Activated T-helper 1 cell treated with anti-CD3 and anti-CD28 coated beads, Interleukin-12 subunit alpha, Interleukin-12 subunit beta, Interleukin-2, Interleukin-4 antibody, amounts not matched to agents 30 ng/mL and 10 ng/mL and 1 ng/mL, durations not matched to agents 14 hours and 24 hours and 36 hours (primary cell): ENCODE measurements at regions not wholly inside any gene's neighbourhood (a gene's known extent, or its start where the extent isn't known, plus 50 kb on each side); places are given as distances from the start of the nearest gene placed in this dataset.
A peak's percentile ranks its signal among the peaks of the same experiment; 100 is the strongest.

Source experiments
- DNase-seq: peaks from one replicate; pipeline ENCODE4 v3.0.0; 2021; ENCODE audit warnings: low spot score
- H3K27ac Mint-ChIP-seq: one replicate; pipeline ENCODE4 v1.8.0; 2021; ENCODE audit warnings: mild to moderate bottlenecking, mixed read lengths
- H3K27me3 Mint-ChIP-seq: one replicate; pipeline ENCODE4 v1.8.0; 2022; ENCODE audit warnings: mild to moderate bottlenecking, moderate library complexity, mixed read lengths; ENCODE audit not compliant: insufficient read depth
- H3K36me3 Mint-ChIP-seq: one replicate; pipeline ENCODE4 v1.8.0; 2021; ENCODE audit warnings: low read depth, mixed read lengths
- H3K4me1 Mint-ChIP-seq: one replicate; pipeline ENCODE4 v1.8.0; 2021; ENCODE audit warnings: low read depth, mixed read lengths
- H3K4me3 Mint-ChIP-seq: one replicate; pipeline ENCODE4 v1.8.0; 2021; ENCODE audit warnings: mild to moderate bottlenecking, moderate library complexity, mixed read lengths
- H3K9me3 Mint-ChIP-seq: one replicate; pipeline ENCODE4 v1.8.0; 2021; ENCODE audit warnings: mixed read lengths
- intact Hi-C: fragments of 100-400 bp; cut with micrococcal nuclease; formaldehyde crosslinking; loops from one replicate; pipeline ENCODE4 v1.15.1; 2024

DNA sequence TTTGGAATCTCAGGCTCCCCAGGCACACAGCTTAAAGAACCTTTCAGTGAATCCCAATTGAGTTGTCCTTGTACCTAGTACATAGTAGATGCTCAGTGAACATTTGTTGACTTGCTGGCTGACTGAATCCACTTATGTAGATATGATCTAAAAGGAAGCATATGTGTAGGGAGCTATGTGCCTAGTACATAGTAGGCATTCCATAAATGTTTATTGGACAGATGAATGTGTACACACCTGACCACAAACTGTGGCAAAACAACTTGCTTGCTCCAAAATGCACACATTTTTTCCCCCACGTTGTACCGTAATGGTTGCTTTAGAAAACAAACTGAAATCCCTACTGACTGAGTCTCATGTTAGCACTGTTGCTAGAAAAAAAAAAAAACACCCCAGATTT lies 80.2 kb upstream of the IL12B start:
- Mint-ChIP-seq H3K4me3 (no peak overlapping the region), H3K27me3 (peaks cover 21% of the 10 kb centered on the region), H3K36me3 (peaks cover 9% of the 10 kb centered on the region), H3K27ac (no peak overlapping the region), H3K4me1 (peaks cover 64% of the 10 kb centered on the region), H3K9me3 (peaks cover 12% of the 10 kb centered on the region)
- intact Hi-C loops: loop anchor here (1.0 to 5.0 kb wide), 5 partner anchors 230 to 707 kb away; partner anchors contain the start of gene PWWP2A
- DNase-seq: no peak

DNA sequence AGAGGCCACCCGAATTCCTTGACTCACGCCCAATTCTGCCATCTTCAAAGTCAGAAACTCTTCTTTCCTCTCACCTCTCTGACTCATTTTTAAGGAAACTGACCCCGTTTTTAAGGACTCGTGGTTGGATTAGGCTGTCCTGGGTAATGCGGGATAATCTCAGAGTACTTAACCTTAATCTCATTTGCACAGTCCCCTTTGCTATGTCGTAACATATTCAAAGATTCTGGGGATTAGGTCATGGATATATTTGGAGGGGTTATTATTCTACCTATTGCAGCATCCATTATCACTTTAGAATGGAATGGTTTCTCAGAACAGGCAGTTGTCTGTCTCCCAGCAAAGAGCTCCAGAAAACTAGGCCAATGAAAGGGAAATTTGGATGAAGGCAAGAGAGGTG lies 80.8 kb upstream of the IL12B start:
- H3K4me3 Mint-ChIP-seq: no peak overlapping the region
- peaks cover 21% of the 10 kb centered on the region for H3K27me3 Mint-ChIP-seq
- H3K9me3 Mint-ChIP-seq: peaks cover 12% of the 10 kb centered on the region
- peak overlapping the region; percentile 19 for H3K27ac Mint-ChIP-seq
- intact Hi-C loops: loop anchor here (2.0 to 5.0 kb wide), 4 partner anchors 230 to 706 kb away; partner anchors contain the start of gene PWWP2A
- DNase-seq: no peak
- peaks cover 64% of the 10 kb centered on the region for H3K4me1 Mint-ChIP-seq
- peaks cover 9% of the 10 kb centered on the region for H3K36me3 Mint-ChIP-seq

DNA sequence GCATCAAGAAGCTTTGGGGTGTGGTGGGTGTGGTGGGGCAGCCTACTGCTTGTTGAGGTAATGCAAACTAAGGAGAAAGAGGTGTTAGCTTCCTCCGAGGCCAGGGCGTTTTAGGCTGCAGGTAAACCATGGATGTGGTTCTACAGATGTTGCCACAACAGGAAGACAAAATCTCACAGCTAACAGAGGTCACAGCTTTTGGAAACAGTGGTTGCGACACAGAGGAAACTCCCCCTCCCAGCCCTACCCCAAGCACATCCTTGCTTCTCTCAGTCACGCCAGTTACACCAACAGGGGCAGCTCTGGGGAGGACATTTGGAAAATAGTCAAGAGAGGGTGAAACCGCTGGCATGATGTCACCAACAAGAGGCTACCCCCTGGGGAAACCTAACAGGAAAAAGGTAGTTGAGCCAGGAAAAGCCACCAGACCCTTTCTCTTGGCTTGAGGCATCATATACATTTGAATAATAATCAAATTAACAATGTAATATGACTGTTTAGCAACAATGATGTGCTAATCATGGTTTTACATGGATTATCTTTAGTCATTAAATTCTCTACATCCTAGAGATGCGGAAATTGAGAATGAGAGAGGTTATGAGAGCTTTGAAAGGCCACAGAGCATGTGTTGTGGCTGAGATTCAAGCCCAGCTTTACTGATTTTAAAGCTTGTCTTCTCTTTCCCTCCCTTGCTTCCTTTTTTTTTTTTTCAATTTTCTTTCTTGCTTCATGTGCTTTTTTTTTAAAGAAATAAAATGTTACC lies 82.2 kb upstream of the IL12B start:
- Mint-ChIP-seq H3K9me3 (peaks cover 16% of the 10 kb centered on the region), H3K36me3 (peaks cover 12% of the 10 kb centered on the region), H3K27ac (peak overlapping the region; percentile 80), H3K27me3 (peaks cover 13% of the 10 kb centered on the region), H3K4me1 (peaks cover 64% of the 10 kb centered on the region), H3K4me3 (peak overlapping the region; percentile 47)
- intact Hi-C loops: loop anchor here (1.0 to 5.0 kb wide), 11 partner anchors 14 to 1810 kb away; partner anchors contain the start of genes CLINT1, PWWP2A, RNF145 and UBLCP1
- peak; percentile 81 for DNase-seq

DNA sequence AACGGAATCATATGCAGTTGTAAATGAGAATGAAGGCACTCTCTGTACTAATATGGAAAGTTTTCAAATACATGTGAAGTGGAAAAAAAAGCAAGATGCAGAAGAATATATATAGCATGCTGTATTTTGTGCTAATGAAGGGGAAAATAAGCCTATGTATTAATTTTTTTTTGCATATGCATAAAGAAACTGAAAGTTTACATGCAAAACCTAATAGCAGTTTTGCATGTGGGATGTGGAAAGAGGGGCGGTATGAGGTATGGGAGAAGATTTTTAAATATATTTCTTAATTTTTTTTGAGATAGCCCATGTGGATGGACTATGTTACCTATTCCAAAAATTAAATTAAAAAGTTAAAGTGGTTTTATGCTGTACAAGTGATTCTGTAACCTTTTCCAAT lies 83.7 kb upstream of the IL12B start:
- no peak for DNase-seq
- H3K27ac Mint-ChIP-seq: no peak overlapping the region
- H3K4me1 Mint-ChIP-seq: peaks cover 61% of the 10 kb centered on the region
- H3K27me3 Mint-ChIP-seq: peaks cover 6% of the 10 kb centered on the region
- intact Hi-C loops: loop anchor here (5.0 kb wide), 3 partner anchors 312 to 703 kb away; partner anchors contain the start of gene PWWP2A
- H3K36me3 Mint-ChIP-seq: peaks cover 13% of the 10 kb centered on the region
- H3K9me3 Mint-ChIP-seq: peaks cover 9% of the 10 kb centered on the region
- H3K4me3 Mint-ChIP-seq: no peak overlapping the region

DNA sequence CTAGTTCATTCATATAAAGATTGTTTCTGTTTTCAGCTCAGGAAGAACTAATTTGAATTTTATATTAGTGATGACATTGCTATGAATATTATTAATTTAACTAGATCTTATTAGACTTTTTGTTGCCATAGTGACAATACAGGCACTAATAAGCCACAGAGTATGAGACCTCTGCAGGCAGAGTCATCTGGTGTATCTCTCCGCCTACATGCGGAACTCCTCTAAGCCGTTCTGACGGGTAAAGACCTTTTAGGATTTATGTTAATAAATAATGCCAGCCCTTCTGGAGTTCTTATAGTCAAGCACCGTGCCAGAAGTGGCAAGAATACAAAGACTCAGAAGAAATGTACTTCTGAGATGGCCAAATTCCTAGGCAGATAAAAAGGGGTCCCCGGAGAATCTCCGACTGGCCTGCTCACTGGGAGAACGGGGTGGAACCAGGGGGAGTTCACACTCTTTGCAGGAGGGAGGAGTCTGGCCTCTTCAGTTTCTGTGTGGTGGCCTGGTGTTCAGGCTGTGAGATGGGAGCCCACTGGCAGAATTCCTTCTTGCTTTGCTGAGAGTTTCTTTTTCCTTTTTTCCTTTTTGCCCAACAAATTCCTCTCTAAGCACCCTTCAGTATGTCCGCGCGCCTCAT lies 85.1 kb upstream of the IL12B start:
- peaks cover 13% of the 10 kb centered on the region for H3K36me3 Mint-ChIP-seq
- H3K27ac Mint-ChIP-seq: no peak overlapping the region
- peaks cover 9% of the 10 kb centered on the region for H3K9me3 Mint-ChIP-seq
- intact Hi-C loops: no loop called here
- no peak overlapping the region for H3K4me3 Mint-ChIP-seq
- peaks cover 47% of the 10 kb centered on the region for H3K4me1 Mint-ChIP-seq
- peaks cover 6% of the 10 kb centered on the region for H3K27me3 Mint-ChIP-seq
- DNase-seq: no peak

DNA sequence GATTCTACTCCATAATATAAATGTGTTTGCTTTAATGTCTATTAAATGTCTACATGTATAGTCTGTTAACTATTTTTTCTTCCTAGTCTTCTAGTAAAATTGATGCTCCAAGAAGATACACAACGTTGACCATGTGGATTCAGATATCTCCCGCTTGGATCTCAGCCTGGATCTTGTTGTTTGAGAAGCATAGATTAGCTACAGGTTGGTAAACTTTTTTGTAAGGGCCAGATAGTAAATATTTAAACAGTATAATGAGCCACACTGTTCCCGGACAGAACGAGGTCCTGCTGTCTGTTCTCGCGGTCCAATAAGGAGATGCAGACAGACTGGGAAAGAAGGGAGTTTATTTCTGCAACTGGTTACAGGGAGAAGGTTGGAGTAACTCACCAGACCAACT lies 86.2 kb upstream of the IL12B start:
- H3K4me1 Mint-ChIP-seq: peaks cover 37% of the 10 kb centered on the region
- H3K9me3 Mint-ChIP-seq: peaks cover 4% of the 10 kb centered on the region
- peaks cover 13% of the 10 kb centered on the region for H3K36me3 Mint-ChIP-seq
- H3K27me3 Mint-ChIP-seq: peaks cover 6% of the 10 kb centered on the region
- no peak for DNase-seq
- H3K27ac Mint-ChIP-seq: no peak overlapping the region
- intact Hi-C loops: no loop called here
- H3K4me3 Mint-ChIP-seq: no peak overlapping the region

DNA sequence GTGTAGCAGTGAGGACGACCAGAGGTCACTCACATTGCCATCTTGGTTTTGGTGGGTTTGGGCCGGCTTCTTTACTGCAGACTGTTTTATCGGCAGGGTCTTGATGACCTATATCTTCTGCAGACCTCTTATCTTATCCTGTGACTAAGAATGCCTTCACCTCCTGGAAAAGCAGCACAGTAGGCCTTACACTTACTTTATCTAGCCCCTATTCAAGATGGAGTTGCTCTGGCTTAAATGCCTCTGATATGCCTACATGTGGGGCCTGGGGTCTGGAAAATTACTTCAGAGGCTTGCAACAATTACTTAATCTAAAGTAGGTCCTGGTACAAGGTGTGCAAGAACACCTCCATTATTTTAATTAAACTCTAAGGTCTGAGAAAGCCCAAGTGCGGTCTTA lies 86.9 kb upstream of the IL12B start:
- peaks cover 11% of the 10 kb centered on the region for H3K36me3 Mint-ChIP-seq
- DNase-seq: no peak
- peaks cover 6% of the 10 kb centered on the region for H3K27me3 Mint-ChIP-seq
- H3K27ac Mint-ChIP-seq: no peak overlapping the region
- peaks cover 4% of the 10 kb centered on the region for H3K9me3 Mint-ChIP-seq
- H3K4me1 Mint-ChIP-seq: peaks cover 29% of the 10 kb centered on the region
- no peak overlapping the region for H3K4me3 Mint-ChIP-seq
- intact Hi-C loops: no loop called here

DNA sequence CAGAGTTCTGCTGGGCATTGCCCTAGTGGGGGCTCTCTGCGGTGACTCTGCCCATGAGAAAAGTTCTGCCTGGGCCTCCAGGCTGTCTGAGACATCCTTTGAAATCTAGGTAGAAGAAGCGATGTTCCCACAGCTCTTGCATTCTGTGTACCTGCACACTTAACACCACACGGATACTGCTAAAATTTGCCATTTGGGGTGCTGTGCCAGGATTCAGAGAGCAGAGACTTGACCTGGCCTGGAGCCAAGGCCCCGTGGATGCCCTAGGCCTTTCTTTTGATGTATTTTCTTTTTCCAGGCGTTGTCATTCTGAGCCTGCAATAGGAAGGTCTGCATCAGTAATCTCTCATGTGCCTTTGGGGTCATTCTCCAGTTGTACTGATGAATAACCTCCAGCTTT lies 89.3 kb upstream of the IL12B start:
- no peak overlapping the region for H3K27ac Mint-ChIP-seq
- H3K36me3 Mint-ChIP-seq: peaks cover 11% of the 10 kb centered on the region
- no peak overlapping the region for H3K4me3 Mint-ChIP-seq
- no peak for DNase-seq
- H3K9me3 Mint-ChIP-seq: peaks cover 4% of the 10 kb centered on the region
- intact Hi-C loops: no loop called here
- H3K27me3 Mint-ChIP-seq: peaks cover 6% of the 10 kb centered on the region
- peaks cover 15% of the 10 kb centered on the region for H3K4me1 Mint-ChIP-seq

DNA sequence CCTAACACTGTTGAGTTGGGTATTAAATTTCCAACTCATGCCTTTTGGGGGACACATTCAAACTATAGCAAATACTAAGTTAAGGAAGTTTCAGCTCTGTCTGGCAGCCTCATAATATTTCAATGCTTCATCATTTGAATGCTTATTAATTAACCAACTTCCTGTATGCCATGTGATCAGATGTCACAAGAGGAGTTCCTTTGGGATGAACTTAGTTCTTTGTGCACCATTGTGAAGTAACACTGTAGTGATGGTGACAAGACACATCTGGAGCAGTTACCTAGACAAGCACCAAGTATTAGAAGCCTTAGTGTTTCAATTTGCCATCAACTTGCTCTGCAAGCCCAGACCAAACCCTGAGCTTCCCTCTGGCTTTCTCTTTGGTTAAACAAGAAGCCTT lies 90.7 kb upstream of the IL12B start:
- intact Hi-C loops: no loop called here
- H3K4me1 Mint-ChIP-seq: peaks cover 25% of the 10 kb centered on the region
- no peak for DNase-seq
- H3K9me3 Mint-ChIP-seq: peaks cover 12% of the 10 kb centered on the region
- H3K4me3 Mint-ChIP-seq: no peak overlapping the region
- peaks cover 11% of the 10 kb centered on the region for H3K36me3 Mint-ChIP-seq
- no peak overlapping the region for H3K27ac Mint-ChIP-seq
- H3K27me3 Mint-ChIP-seq: peaks cover 6% of the 10 kb centered on the region

DNA sequence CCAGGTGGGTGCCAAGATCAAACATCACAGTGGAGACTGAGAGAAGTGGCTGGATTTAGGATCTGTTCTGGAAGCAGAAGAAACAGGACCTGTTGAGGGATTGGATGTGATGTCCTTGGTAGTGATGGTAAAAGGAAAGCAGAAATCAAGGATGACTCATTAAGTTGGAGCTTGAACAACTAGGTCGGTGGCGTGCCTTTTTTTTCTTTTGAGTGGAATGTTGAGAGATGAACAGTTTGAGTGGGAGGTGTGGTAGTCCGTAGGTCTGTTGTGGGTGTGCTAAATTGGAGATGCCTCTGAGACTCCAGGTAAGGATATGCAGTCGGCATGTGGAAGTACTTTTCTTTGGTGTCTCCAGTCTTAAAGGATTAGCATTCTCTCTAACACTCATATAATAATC lies 92.1 kb upstream of the IL12B start:
- DNase-seq: no peak
- intact Hi-C loops: no loop called here
- Mint-ChIP-seq H3K27ac (no peak overlapping the region), H3K36me3 (peaks cover 6% of the 10 kb centered on the region), H3K4me1 (peaks cover 39% of the 10 kb centered on the region), H3K27me3 (peaks cover 2% of the 10 kb centered on the region), H3K9me3 (peaks cover 9% of the 10 kb centered on the region), H3K4me3 (no peak overlapping the region)

DNA sequence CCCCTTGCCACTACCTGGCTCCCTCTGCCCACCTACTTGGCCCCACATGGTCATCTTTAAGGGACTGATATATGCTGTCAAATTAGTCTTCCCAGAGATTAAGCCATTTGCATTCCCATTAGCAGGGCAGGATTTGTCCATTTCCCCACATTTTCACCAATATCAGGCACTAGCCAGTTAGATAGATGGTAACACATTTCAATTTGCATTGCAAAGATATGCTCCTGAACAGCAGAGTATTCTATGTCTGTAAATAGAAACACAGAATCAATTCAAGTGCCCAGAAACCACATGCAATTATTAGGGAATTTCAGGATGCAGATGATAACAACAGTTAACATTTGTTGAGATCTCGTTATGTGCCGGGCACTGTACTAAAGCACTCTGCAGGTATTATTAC lies 92.6 kb upstream of the IL12B start:
- Mint-ChIP-seq H3K27ac (no peak overlapping the region), H3K36me3 (peaks cover 6% of the 10 kb centered on the region), H3K27me3 (no peaks in the 10 kb centered on the region), H3K9me3 (peaks cover 9% of the 10 kb centered on the region), H3K4me3 (no peak overlapping the region), H3K4me1 (peaks cover 45% of the 10 kb centered on the region)
- DNase-seq: no peak
- intact Hi-C loops: no loop called here

DNA sequence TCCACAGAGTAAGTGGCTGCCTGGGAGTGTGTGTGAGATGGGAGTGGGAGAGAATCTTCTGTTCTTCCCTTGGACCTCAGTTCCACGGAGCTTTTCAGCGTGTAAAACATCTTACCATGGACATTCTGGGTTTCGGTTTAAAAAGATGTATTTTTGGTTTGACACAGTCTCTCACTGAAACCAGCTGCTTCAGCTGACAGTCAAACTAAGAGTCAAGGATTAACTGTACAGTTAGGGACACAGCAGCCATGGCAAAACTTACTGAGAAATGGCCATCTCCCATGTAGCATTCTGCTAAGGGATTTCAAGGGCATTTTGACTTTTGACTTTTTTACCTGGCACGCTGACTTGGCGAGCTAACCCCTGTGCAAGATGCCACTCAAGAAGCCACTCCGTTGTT lies 93.8 kb upstream of the IL12B start:
- Mint-ChIP-seq H3K4me1 (peaks cover 48% of the 10 kb centered on the region), H3K4me3 (no peak overlapping the region)

DNA sequence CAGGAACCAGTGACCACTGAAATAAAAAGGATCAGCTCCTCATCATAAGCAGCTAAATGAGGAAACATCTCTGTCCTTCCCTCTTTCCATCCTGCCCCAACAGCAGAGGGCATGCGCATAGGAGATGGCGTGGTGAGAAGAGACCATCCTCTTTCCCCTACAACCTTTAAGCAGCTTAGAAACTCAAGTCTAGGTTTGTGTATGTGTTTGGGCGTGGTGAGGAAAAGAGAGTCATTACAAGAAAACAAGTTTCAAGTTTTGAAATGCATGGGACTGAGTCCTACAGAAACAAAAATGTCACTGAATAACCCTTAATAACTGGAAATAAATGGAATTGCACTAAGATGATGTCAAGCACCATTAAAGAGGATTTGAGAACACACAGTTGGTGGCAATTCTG lies 96.4 kb upstream of the IL12B start:
- H3K36me3 Mint-ChIP-seq: peaks cover 2% of the 10 kb centered on the region
- no peak overlapping the region for H3K4me3 Mint-ChIP-seq
- no peak for DNase-seq
- H3K4me1 Mint-ChIP-seq: peaks cover 64% of the 10 kb centered on the region
- no peak overlapping the region for H3K27ac Mint-ChIP-seq
- peaks cover 9% of the 10 kb centered on the region for H3K9me3 Mint-ChIP-seq
- H3K27me3 Mint-ChIP-seq: peaks cover 3% of the 10 kb centered on the region
- intact Hi-C loops: loop anchor here (1.0 kb wide), 3 partner anchors 14 to 89 kb away; no protein-coding TSS in a partner anchor

More for the DNA sequence above, 93.8 kb upstream of the IL12B start:
- H3K36me3 Mint-ChIP-seq: peaks cover 2% of the 10 kb centered on the region
- intact Hi-C loops: no loop called here
- no peak overlapping the region for H3K27ac Mint-ChIP-seq
- peaks cover 3% of the 10 kb centered on the region for H3K27me3 Mint-ChIP-seq
- peaks cover 9% of the 10 kb centered on the region for H3K9me3 Mint-ChIP-seq
- DNase-seq: no peak
